ENCODE measurements at regions not wholly inside any gene's neighbourhood (a gene's known extent, or its start where the extent isn't known, plus 50 kb on each side); places are given as distances from the start of the nearest gene placed in this dataset.

DNA sequence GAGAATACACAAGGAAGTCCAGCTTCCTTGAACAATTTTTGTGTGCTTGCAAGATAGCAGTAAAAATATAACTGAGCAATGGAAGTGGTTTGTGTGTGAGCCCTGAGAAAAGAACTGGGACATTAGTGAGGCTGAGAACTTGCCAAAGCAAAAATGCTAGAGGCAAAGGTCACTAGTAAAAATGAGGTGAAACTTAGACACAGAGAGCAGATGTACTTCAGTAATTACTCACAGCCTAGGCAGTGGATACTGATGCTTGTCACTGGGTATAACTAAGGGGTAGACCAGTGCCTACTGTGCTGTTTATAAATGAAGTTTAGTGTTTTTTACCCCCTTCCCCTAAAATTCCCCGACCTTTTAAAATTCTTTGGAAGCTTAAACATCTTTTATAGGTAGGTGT is 450.1 kb downstream of the LPIN1 start:
- no peak for TF ChIP-seq YY1 (IDR thresholded peaks at IDR 0.05; ENCODE audit: insufficient read depth, insufficient read length)
- TF ChIP-seq ZNF274 (IDR thresholded peaks at IDR 0.05; ENCODE audit: low read depth, low read length) = no peak
